T-cell (primary cell): ENCODE measurements at regions not wholly inside any gene's neighbourhood (a gene's known extent, or its start where the extent isn't known, plus 50 kb on each side); places are given as distances from the start of the nearest gene placed in this dataset.

Experiments used
- ATAC-seq, 4 experiments: fragments of 200-7000 bp in 3 of 4; fragments of 150-1000 bp in 1 of 4; cut with Tn5 transposase; replicated peaks in 1 of 4; 1 replicate in 3 of 4; 2 replicates in 1 of 4; pipeline ENCODE4 v1.10.0; 2021; ENCODE audit warnings: moderate library complexity in 3 of 4, mild to moderate bottlenecking in 2 of 4, moderate number of reproducible peaks in 1 of 4
- CTCF ChIA-PET, 2 donors: fragments of 300-600 bp; sonication (Branson Sonifier 250); formaldehyde crosslinking; loops; one replicate each; lab custom pipeline; 2022; ENCODE audit warnings: antibody characterized with exemption in 2 of 2; lab: Charles Lee
- POLR2A ChIA-PET, 2 donors: fragments of 300-600 bp; sonication (Branson Sonifier 250); formaldehyde crosslinking; loops; one replicate each; lab custom pipeline; 2022; ENCODE audit warnings: antibody characterized with exemption in 2 of 2; lab: Charles Lee
- DNase-seq, 35 experiments: peaks; one replicate each; pipeline versions ENCODE4 v3.0.0 to v3.0.0-alpha.2; 2013 to 2023
- H3K27ac ChIP-seq: one replicate; pipeline ENCODE4 v1.5.1; 2013; ENCODE audit warnings: low read length
- H3K27me3 ChIP-seq, 2 experiments: replicated peaks in 1 of 2; 1 replicate in 1 of 2; 2 replicates in 1 of 2; pipeline versions ENCODE4 v1.6.1 to v1.7.0; 2013; ENCODE audit warnings: low read length in 1 of 2, mixed read lengths in 1 of 2; ENCODE audit not compliant: control insufficient read depth in 2 of 2, insufficient read depth in 2 of 2; ENCODE audit errors: extremely low read depth in 1 of 2
- H3K36me3 ChIP-seq, 2 donors: 1 replicate in 1 of 2; 2 replicates in 1 of 2; pipeline versions ENCODE4 v1.6.1 to v1.7.0; 2013; ENCODE audit warnings: low read length in 1 of 2; ENCODE audit not compliant: control insufficient read depth in 2 of 2, insufficient read depth in 1 of 2; ENCODE audit errors: extremely low read depth in 1 of 2
- H3K4me1 ChIP-seq, 2 experiments: 1 replicate in 1 of 2; 2 replicates in 1 of 2; pipeline versions ENCODE4 v1.6.1 to v1.7.0; 2013; ENCODE audit warnings: low read length in 2 of 2, mixed read lengths in 1 of 2; ENCODE audit not compliant: insufficient read depth in 2 of 2, control insufficient read depth in 1 of 2; ENCODE audit errors: extremely low read depth in 1 of 2
- H3K4me3 ChIP-seq, 2 donors: 1 replicate in 1 of 2; 2 replicates in 1 of 2; pipeline versions ENCODE4 v1.5.1 to v1.7.0; 2013; ENCODE audit warnings: mild to moderate bottlenecking in 2 of 2, low read length in 1 of 2, moderate library complexity in 1 of 2; ENCODE audit not compliant: control insufficient read depth in 1 of 2; ENCODE audit errors: extremely low read depth in 1 of 2
- H3K9me3 ChIP-seq: 2 replicates; pipeline ENCODE4 v1.7.0; 2013
- H3K27ac Mint-ChIP-seq, 2 donors: one replicate each; pipeline ENCODE4 v1.8.0; 2020 to 2021; ENCODE audit warnings: mild to moderate bottlenecking in 2 of 2, mixed read lengths in 2 of 2
- H3K27me3 Mint-ChIP-seq, 2 donors: one replicate each; pipeline ENCODE4 v1.8.0; 2021 to 2022; ENCODE audit warnings: mixed read lengths in 2 of 2
- H3K36me3 Mint-ChIP-seq: one replicate; pipeline ENCODE4 v1.8.0; 2021; ENCODE audit warnings: mixed read lengths
- H3K4me1 Mint-ChIP-seq, 3 donors: one replicate each; pipeline ENCODE4 v1.8.0; 2020 to 2022; ENCODE audit warnings: mixed read lengths in 3 of 3, mild to moderate bottlenecking in 1 of 3
- H3K4me3 Mint-ChIP-seq, 3 donors: one replicate each; pipeline ENCODE4 v1.8.0; 2020 to 2022; ENCODE audit warnings: mild to moderate bottlenecking in 3 of 3, mixed read lengths in 3 of 3, moderate library complexity in 3 of 3
- H3K9me3 Mint-ChIP-seq, 3 donors: one replicate each; pipeline ENCODE4 v1.8.0; 2020 to 2022; ENCODE audit warnings: mixed read lengths in 3 of 3
- WGBS: methylation state at CpG from one replicate; pipeline ENCODE4 v1.1.5; 2013; ENCODE audit warnings: missing lambda C conversion rate; ENCODE audit not compliant: insufficient coverage; 5-methylcytosine and 5-hydroxymethylcytosine counted together

GRCh38 chrX:138037548-138037947 is 471.6 kb downstream of the ZIC3 start:
- CTCF ChIA-PET, result no interaction called here

GRCh38 chrX:138057883-138058282 is 492.0 kb downstream of the ZIC3 start:
- Mint-ChIP-seq H3K27ac (no peak overlapping the region), H3K4me1 (no peaks in the 10 kb centered on the region), H3K27me3 (peaks cover 0 to 16% of the 10 kb centered on the region in 2 donors), H3K4me3 (no peak overlapping the region), H3K36me3 (no peaks in the 10 kb centered on the region), H3K9me3 (no peaks in the 10 kb centered on the region)
- no CpG with 5 or more reads among the region's 3 CpGs for WGBS
- ATAC-seq (no peak), DNase-seq (no peak)
- ChIA-PET CTCF (no interaction called here), POLR2A (no interaction called here)
- H3K4me3 ChIP-seq, result no peak overlapping the region
- no peaks in the 10 kb centered on the region for H3K36me3 ChIP-seq
- no peaks in the 10 kb centered on the region for H3K9me3 ChIP-seq
- no peaks in the 10 kb centered on the region for H3K27me3 ChIP-seq
- no peaks in the 10 kb centered on the region for H3K4me1 ChIP-seq
- H3K27ac ChIP-seq, result no peak overlapping the region

More at GRCh38 chrX:138037548-138037947, 471.6 kb downstream of the ZIC3 start:
- Histone ChIP-seq H3K27me3 (no peaks in the 10 kb centered on the region), H3K4me1 (no peaks in the 10 kb centered on the region), H3K9me3 (no peaks in the 10 kb centered on the region), H3K4me3 (no peak overlapping the region), H3K36me3 (no peaks in the 10 kb centered on the region), H3K27ac (no peak overlapping the region)
- no CpG with 5 or more reads among the region's 1 CpG for WGBS
- peaks cover 0 to 13% of the 10 kb centered on the region in 2 donors for H3K27me3 Mint-ChIP-seq
- DNase-seq (no peak), ATAC-seq (no peak)
- no peak overlapping the region for H3K27ac Mint-ChIP-seq
- H3K9me3 Mint-ChIP-seq, result peaks cover 5 to 13% (median 6%) of the 10 kb centered on the region in 3 donors
- H3K4me1 Mint-ChIP-seq, result no peaks in the 10 kb centered on the region
- POLR2A ChIA-PET, result no interaction called here
- no peak overlapping the region for H3K4me3 Mint-ChIP-seq
- no peaks in the 10 kb centered on the region for H3K36me3 Mint-ChIP-seq

GRCh38 chrX:138058931-138059330 is 493.0 kb downstream of the ZIC3 start:
- no peaks in the 10 kb centered on the region for H3K9me3 ChIP-seq
- H3K36me3 ChIP-seq, result no peaks in the 10 kb centered on the region
- no peaks in the 10 kb centered on the region for H3K27me3 ChIP-seq
- no peaks in the 10 kb centered on the region for H3K4me1 ChIP-seq
- H3K36me3 Mint-ChIP-seq, result no peaks in the 10 kb centered on the region
- no CpG with 5 or more reads among the region's 5 CpGs for WGBS
- ChIA-PET POLR2A (no interaction called here), CTCF (no interaction called here)
- no peak overlapping the region for H3K27ac Mint-ChIP-seq
- H3K4me1 Mint-ChIP-seq, result no peaks in the 10 kb centered on the region
- H3K27me3 Mint-ChIP-seq, result peaks cover 0 to 16% of the 10 kb centered on the region in 2 donors
- DNase-seq, result no peak
- no peaks in the 10 kb centered on the region for H3K9me3 Mint-ChIP-seq
- no peak overlapping the region for H3K4me3 ChIP-seq
- H3K4me3 Mint-ChIP-seq, result no peak overlapping the region
- ATAC-seq, result no peak
- H3K27ac ChIP-seq, result no peak overlapping the region

- Mint-ChIP-seq H3K4me3 (no peak overlapping the region), H3K9me3 (no peaks in the 10 kb centered on the region), H3K27ac (no peak overlapping the region), H3K36me3 (no peaks in the 10 kb centered on the region), H3K27me3 (peaks cover 2 to 20% of the 10 kb centered on the region in 2 donors), H3K4me1 (no peaks in the 10 kb centered on the region)
- Histone ChIP-seq H3K9me3 (no peaks in the 10 kb centered on the region), H3K4me1 (no peaks in the 10 kb centered on the region), H3K27me3 (no peaks in the 10 kb centered on the region), H3K36me3 (no peaks in the 10 kb centered on the region), H3K27ac (no peak overlapping the region), H3K4me3 (no peak overlapping the region)
- ChIA-PET CTCF (no interaction called here), POLR2A (no interaction called here)
- no peak for DNase-seq
- no peak for ATAC-seq
Measured at GRCh38 chrX:138067415-138067814, 501.5 kb downstream of the ZIC3 start.

GRCh38 chrX:138073626-138074025 is 507.7 kb downstream of the ZIC3 start:
- H3K4me3 ChIP-seq, result no peak overlapping the region
- H3K9me3 Mint-ChIP-seq, result no peaks in the 10 kb centered on the region
- no peaks in the 10 kb centered on the region for H3K36me3 Mint-ChIP-seq
- no peaks in the 10 kb centered on the region for H3K36me3 ChIP-seq
- H3K27me3 Mint-ChIP-seq, result peaks cover 5 to 34% of the 10 kb centered on the region in 2 donors
- ChIA-PET CTCF (no interaction called here), POLR2A (no interaction called here)
- ATAC-seq (no peak), DNase-seq (no peak)
- H3K4me3 Mint-ChIP-seq, result no peak overlapping the region
- no peaks in the 10 kb centered on the region for H3K4me1 Mint-ChIP-seq
- no peaks in the 10 kb centered on the region for H3K27me3 ChIP-seq
- no peaks in the 10 kb centered on the region for H3K9me3 ChIP-seq
- 92% methylated on average over 7 of the region's 15 CpGs for WGBS
- H3K4me1 ChIP-seq, result no peaks in the 10 kb centered on the region
- H3K27ac Mint-ChIP-seq, result no peak overlapping the region
- no peak overlapping the region for H3K27ac ChIP-seq

- CTCF ChIA-PET, result no interaction called here
Measured at GRCh38 chrX:138082251-138082650, 516.3 kb downstream of the ZIC3 start.

DNA sequence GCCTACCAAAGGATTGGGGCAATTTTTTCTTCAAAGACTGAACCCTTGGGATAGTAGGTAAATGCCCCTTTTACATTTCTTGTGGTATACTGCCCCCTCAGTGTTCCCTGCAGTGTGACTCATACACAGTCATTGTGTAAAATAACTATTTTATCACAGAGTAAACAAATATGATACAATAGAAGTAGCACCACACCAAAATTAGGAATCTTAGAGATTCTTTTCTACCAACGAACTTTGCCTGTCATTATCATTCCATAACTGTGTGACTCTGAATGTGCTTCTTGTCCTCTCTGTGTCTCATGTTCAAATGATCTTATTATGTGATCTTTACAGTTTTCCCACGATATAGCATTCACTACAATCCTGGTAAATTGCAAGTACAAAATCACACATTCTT is 517.0 kb downstream of the ZIC3 start:
- WGBS, result no CpG with 5 or more reads among the region's 2 CpGs
- DNase-seq (no peak), ATAC-seq (no peak)
- Mint-ChIP-seq H3K4me3 (no peak overlapping the region), H3K27me3 (peaks cover 0 to 11% of the 10 kb centered on the region in 2 donors), H3K27ac (no peak overlapping the region), H3K9me3 (no peaks in the 10 kb centered on the region), H3K36me3 (no peaks in the 10 kb centered on the region), H3K4me1 (no peaks in the 10 kb centered on the region)
- Histone ChIP-seq H3K4me3 (no peak overlapping the region), H3K9me3 (no peaks in the 10 kb centered on the region), H3K36me3 (no peaks in the 10 kb centered on the region), H3K4me1 (no peaks in the 10 kb centered on the region), H3K27me3 (no peaks in the 10 kb centered on the region), H3K27ac (no peak overlapping the region)
- POLR2A ChIA-PET, result no interaction called here
- CTCF ChIA-PET, result no interaction called here

More at GRCh38 chrX:138082251-138082650, 516.3 kb downstream of the ZIC3 start:
- H3K27ac Mint-ChIP-seq, result no peak overlapping the region
- no peaks in the 10 kb centered on the region for H3K9me3 Mint-ChIP-seq
- 27% methylated on average over 2 of the region's 2 CpGs for WGBS
- H3K4me1 Mint-ChIP-seq, result no peaks in the 10 kb centered on the region
- Histone ChIP-seq H3K4me3 (no peak overlapping the region), H3K36me3 (no peaks in the 10 kb centered on the region), H3K4me1 (no peaks in the 10 kb centered on the region), H3K27ac (no peak overlapping the region), H3K9me3 (no peaks in the 10 kb centered on the region), H3K27me3 (no peaks in the 10 kb centered on the region)
- POLR2A ChIA-PET, result no interaction called here
- H3K36me3 Mint-ChIP-seq, result no peaks in the 10 kb centered on the region
- peaks cover 0 to 11% of the 10 kb centered on the region in 2 donors for H3K27me3 Mint-ChIP-seq
- no peak overlapping the region for H3K4me3 Mint-ChIP-seq
- ATAC-seq, result no peak
- DNase-seq, result no peak
